ENCODE measurements at regions not wholly inside any gene's neighbourhood (a gene's known extent, or its start where the extent isn't known, plus 50 kb on each side); places are given as distances from the start of the nearest gene placed in this dataset.

GRCh38 chr7:145481985-145482384, 634.6 kb upstream of the CNTNAP2 start:
- TF ChIP-seq ETS1 (conservative IDR thresholded peaks at IDR 0.05; ENCODE audit: control insufficient read depth, low read depth, low read length), result no peak
- no peak for TF ChIP-seq NFYB (IDR thresholded peaks at IDR 0.05; ENCODE audit: extremely low read depth, insufficient read length)
- TF ChIP-seq EP300 (IDR thresholded peaks at IDR 0.05; ENCODE audit: low read length), result no peak
- TF ChIP-seq ELK1 (CRISPR knock-in tag; IDR thresholded peaks at IDR 0.05), result no peak
- no peak for TF ChIP-seq ZNF707 (CRISPR knock-in tag; conservative IDR thresholded peaks at IDR 0.05)
- no peak for TF ChIP-seq ZNF551 (CRISPR knock-in tag; IDR thresholded peaks at IDR 0.05)
- TF ChIP-seq SRSF1 (IDR thresholded peaks at IDR 0.05; ENCODE audit: low read depth, low read length), result no peak
- TF ChIP-seq E2F8 (IDR thresholded peaks at IDR 0.05; ENCODE audit: low read depth, partially characterized antibody), result no peak
- TF ChIP-seq CTBP1 (IDR thresholded peaks at IDR 0.05; ENCODE audit: borderline replicate concordance), result no peak

Measured in K562 (cell line).